Ovary (tissue), 7 donors: ENCODE measurements at regions not wholly inside any gene's neighbourhood (a gene's known extent, or its start where the extent isn't known, plus 50 kb on each side); places are given as distances from the start of the nearest gene placed in this dataset.

Source experiments
- DNase-seq, 5 donors: peaks; one replicate each; pipeline ENCODE4 v3.0.0-alpha.2; 2019 to 2020
- H3K27ac ChIP-seq, 2 donors: fragments of 200-600 bp; one replicate each; pipeline versions ENCODE4 v1.5.1 to v1.8.0; 2019 to 2022
- H3K27me3 ChIP-seq: fragments of 200-600 bp; one replicate; pipeline ENCODE4 v1.8.0; 2022
- H3K36me3 ChIP-seq: fragments of 200-600 bp; sonication (generic); one replicate; pipeline ENCODE4 v1.5.1; 2019
- H3K4me1 ChIP-seq: one replicate; pipeline ENCODE4 v1.8.1; 2013; ENCODE audit warnings: mild to moderate bottlenecking, moderate library complexity; ENCODE audit not compliant: insufficient read depth
- H3K4me3 ChIP-seq: fragments of 200-600 bp; sonication (generic); one replicate; pipeline ENCODE4 v1.5.1; 2017
- H3K9me3 ChIP-seq, 2 donors: fragments of 200-600 bp in 1 of 2; sonication (generic) in 1 of 2; one replicate each; pipeline versions ENCODE4 v1.5.1 to v1.8.1; 2013 to 2019; ENCODE audit warnings: mild to moderate bottlenecking in 1 of 2, moderate library complexity in 1 of 2
- CTCF ChIP-seq, 3 donors: fragments of 450-650 bp in 2 of 3; fragments of 200-600 bp in 1 of 3; IDR thresholded peaks; one replicate each; pipeline versions ENCODE4 v1.5.1 to v1.8.0; 2016 to 2022; ENCODE audit warnings: antibody characterized with exemption in 3 of 3, mild to moderate bottlenecking in 1 of 3
- EP300 ChIP-seq: sonication (generic); formaldehyde crosslinking; IDR thresholded peaks from one replicate; pipeline ENCODE4 v1.6.1; 2017; ENCODE audit warnings: antibody characterized with exemption
- POLR2A ChIP-seq: fragments of 450-650 bp; IDR thresholded peaks from one replicate; pipeline ENCODE4 v1.6.1; 2017; ENCODE audit warnings: antibody characterized with exemption, mild to moderate bottlenecking, moderate library complexity
- WGBS, 3 donors: extraction: QIAGEN DNeasy Blood & Tissue Kit in 1 of 3; methylation state at CpG; one replicate each; pipeline versions ENCODE4 v1.1.5 to v1.1.7; 2013 to 2017; 5-methylcytosine and 5-hydroxymethylcytosine counted together
- intact Hi-C, 4 donors: fragments of 100-400 bp; cut with DNase I; formaldehyde crosslinking; loops; one replicate each; pipeline versions ENCODE4 v1.11.0 to v1.15.1; 2022 to 2023
- donor health status: DM: no; HTN: no; CAD: no; lungs with moderate emphysema.
- donor health status: DM: no; HTN: no; CAD: no.
- donor health status: Bipolar disorder and iron deficiency.
- donor health status: DM: no; HTN: no; CAD: no.
- donor health status: DM: yes; HTN: yes; CAD: no.

DNA sequence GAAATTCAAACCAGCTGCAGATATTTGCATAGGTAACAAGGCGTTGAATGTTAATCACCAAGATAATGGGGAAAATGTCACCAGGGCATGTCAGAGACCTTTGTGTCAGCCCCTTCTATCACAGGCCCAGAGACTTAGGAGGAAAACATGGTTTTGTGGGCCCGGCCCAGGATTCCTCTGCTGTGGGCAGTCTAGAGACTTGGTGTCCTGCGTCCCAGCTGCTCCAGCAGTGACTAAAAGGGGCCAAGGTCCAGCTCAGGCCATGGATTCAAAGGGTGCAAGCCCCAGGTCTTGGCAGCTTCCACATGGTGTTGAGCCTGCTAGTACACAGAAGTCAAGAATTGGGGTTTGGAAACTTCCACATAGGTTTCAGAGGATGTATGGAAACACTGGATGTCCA is 147.5 kb upstream of the ZWINT start:
- Histone ChIP-seq H3K9me3 (no peaks in the 10 kb centered on the region), H3K27me3 (no peaks in the 10 kb centered on the region), H3K36me3 (no peaks in the 10 kb centered on the region), H3K4me3 (no peak overlapping the region), H3K4me1 (no peaks in the 10 kb centered on the region), H3K27ac (no peak overlapping the region)
- no peak for DNase-seq
- 88 to 91% (median 91%) methylated on average over 3 of the region's 3 CpGs for WGBS, 3 donors
- TF ChIP-seq EP300 (no peak), CTCF (IDR thresholded peaks at IDR 0.05) (no peak), POLR2A (no peak)
- intact Hi-C loops, result no loop called here

DNA sequence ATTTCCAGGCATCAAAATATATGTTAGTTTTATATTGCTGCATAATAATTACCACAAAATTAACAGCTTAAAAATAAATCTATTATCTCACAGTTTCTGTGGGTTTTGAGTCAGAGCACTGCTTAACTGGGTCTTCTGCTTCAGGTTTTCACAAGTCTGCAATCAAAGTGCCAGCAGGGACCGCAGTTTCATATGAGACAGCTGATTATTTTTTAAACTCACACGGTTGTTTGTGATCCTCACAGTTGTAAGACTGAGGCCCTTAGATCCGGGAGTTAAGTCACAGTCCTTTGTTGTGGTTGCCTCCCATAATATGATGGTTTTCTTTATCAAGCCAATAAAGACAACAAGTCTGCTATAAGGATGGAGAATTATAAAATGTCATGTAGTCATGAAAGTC is 146.0 kb upstream of the ZWINT start:
- Histone ChIP-seq H3K4me3 (no peak overlapping the region), H3K36me3 (no peaks in the 10 kb centered on the region), H3K4me1 (no peaks in the 10 kb centered on the region), H3K27ac (no peak overlapping the region), H3K27me3 (no peaks in the 10 kb centered on the region), H3K9me3 (no peaks in the 10 kb centered on the region)
- TF ChIP-seq CTCF (IDR thresholded peaks at IDR 0.05), result no peak
- no peak for DNase-seq
- WGBS, 3 donors, result 80 to 90% (median 85%) methylated on average over 3 of the region's 3 CpGs
- intact Hi-C loops, result no loop called here

- no peaks in the 10 kb centered on the region for H3K4me1 ChIP-seq
- no peak for DNase-seq
- no peak overlapping the region for H3K27ac ChIP-seq
- no peaks in the 10 kb centered on the region for H3K36me3 ChIP-seq
- no peaks in the 10 kb centered on the region for H3K9me3 ChIP-seq
- TF ChIP-seq CTCF (IDR thresholded peaks at IDR 0.05) (no peak), EP300 (no peak), POLR2A (no peak)
- no peaks in the 10 kb centered on the region for H3K27me3 ChIP-seq
- no peak overlapping the region for H3K4me3 ChIP-seq
- WGBS, 3 donors, result 95 to 97% (median 96%) methylated on average over 3 of the region's 3 CpGs
- intact Hi-C loops, result no loop called here
Measured at GRCh38 chr10:56505555-56505954, 144.5 kb upstream of the ZWINT start.

DNA sequence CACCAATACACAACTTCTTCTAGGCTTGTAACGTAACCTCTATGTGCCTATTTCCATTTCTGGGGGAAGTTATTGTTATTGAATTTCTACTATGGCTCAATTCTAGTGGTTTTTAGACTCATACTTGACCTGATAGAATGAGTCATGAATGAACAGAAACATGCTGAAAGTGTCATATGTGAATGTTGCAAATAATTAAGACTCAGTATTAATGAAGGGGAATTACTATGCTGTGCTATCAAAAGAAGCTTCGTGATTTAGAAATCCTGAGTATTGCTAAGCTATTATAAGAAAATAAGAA is 135.1 kb upstream of the ZWINT start:
- 73 to 77% (median 75%) methylated on average over 2 of the region's 2 CpGs for WGBS, 3 donors
- Histone ChIP-seq H3K27ac (no peak overlapping the region), H3K4me1 (no peaks in the 10 kb centered on the region), H3K36me3 (no peaks in the 10 kb centered on the region), H3K27me3 (no peaks in the 10 kb centered on the region), H3K9me3 (no peaks in the 10 kb centered on the region), H3K4me3 (no peak overlapping the region)
- DNase-seq, result no peak
- intact Hi-C loops, result no loop called here
- TF ChIP-seq EP300 (no peak), POLR2A (no peak), CTCF (IDR thresholded peaks at IDR 0.05) (no peak)

GRCh38 chr10:56487746-56488145 is 126.7 kb upstream of the ZWINT start:
- intact Hi-C loops, result no loop called here
- WGBS, 3 donors, result 86 to 90% (median 87%) methylated on average over 3 of the region's 3 CpGs
- no peaks in the 10 kb centered on the region for H3K36me3 ChIP-seq
- H3K27me3 ChIP-seq, result no peaks in the 10 kb centered on the region
- H3K4me1 ChIP-seq, result peaks cover 3% of the 10 kb centered on the region
- no peak overlapping the region for H3K27ac ChIP-seq
- H3K4me3 ChIP-seq, result no peak overlapping the region
- DNase-seq, result no peak
- no peaks in the 10 kb centered on the region for H3K9me3 ChIP-seq
- TF ChIP-seq POLR2A (no peak), CTCF (IDR thresholded peaks at IDR 0.05) (no peak), EP300 (no peak)
